ENCODE measurements at regions not wholly inside any gene's neighbourhood (a gene's known extent, or its start where the extent isn't known, plus 50 kb on each side); places are given as distances from the start of the nearest gene placed in this dataset.

GRCh38 chr2:221235941-221236340, 336.2 kb downstream of the EPHA4 start:
- no peak for TF ChIP-seq ZBTB44 (tag by site-specific recombination; IDR thresholded peaks at IDR 0.05)
- TF ChIP-seq ZNF280D (tag by site-specific recombination; IDR thresholded peaks at IDR 0.05), result no peak
- no peak for TF ChIP-seq ZNF16 (tag by site-specific recombination; IDR thresholded peaks at IDR 0.05; ENCODE audit: low read depth)
- no peak for TF ChIP-seq ZNF18 (tag by site-specific recombination; IDR thresholded peaks at IDR 0.05)
- no peak for TF ChIP-seq ZNF10 (tag by site-specific recombination; IDR thresholded peaks at IDR 0.05)
- no peak for TF ChIP-seq CTCF (tag by site-specific recombination; IDR thresholded peaks at IDR 0.05)
- TF ChIP-seq ZNF155 (tag by site-specific recombination; IDR thresholded peaks at IDR 0.05), result no peak
- TF ChIP-seq ZNF223 (tag by site-specific recombination; IDR thresholded peaks at IDR 0.05), result no peak
- no peak for TF ChIP-seq ZNF175 (tag by site-specific recombination; IDR thresholded peaks at IDR 0.05)
- TF ChIP-seq ZEB2 (tag by site-specific recombination; IDR thresholded peaks at IDR 0.05), result no peak
